GM18907 (cell line): ENCODE measurements at regions not wholly inside any gene's neighbourhood (a gene's known extent, or its start where the extent isn't known, plus 50 kb on each side); places are given as distances from the start of the nearest gene placed in this dataset.
"Not testable (repeated sequence)": the region's sequence is repeated elsewhere in the genome, so short reads cannot be mapped to it uniquely, and the experiment has no call there.

ENCODE experiments used
- ATAC-seq: cut with Tn5 transposase; IDR thresholded peaks from one replicate; pipeline ENCODE4 v1.9.1; 2021; ENCODE audit warnings: mild to moderate bottlenecking, moderate library complexity; ENCODE audit not compliant: unreplicated experiment

DNA sequence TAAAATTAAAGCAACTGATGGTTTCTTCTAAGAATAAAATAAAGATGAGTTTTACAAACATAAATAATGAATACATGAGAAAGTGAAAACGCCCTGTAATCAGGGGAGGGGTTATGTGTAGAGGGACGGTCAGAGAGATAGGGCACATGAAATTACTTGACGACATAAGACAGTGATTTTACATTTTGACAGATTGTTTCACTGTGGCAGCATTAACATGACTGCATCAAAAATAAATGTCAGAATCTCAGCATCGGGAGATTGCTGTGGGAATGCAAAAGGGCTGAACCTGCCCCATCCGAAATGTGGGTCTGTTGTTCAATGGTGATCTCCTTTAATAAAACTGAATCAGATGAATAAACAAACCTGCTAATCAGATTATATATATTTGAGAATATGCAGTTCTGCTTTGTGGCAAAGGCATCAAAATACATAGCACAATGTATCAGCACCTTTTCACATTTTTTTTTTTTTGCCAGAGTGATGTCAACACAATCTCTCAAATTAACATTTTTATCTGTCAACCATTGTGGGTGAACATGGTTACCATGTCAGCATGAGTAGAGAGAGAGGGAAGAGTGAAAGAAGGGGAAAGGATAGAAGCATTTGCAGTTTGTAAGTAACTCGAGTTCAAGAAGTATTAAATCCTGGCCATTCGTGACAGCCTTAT is 177.1 kb upstream of the MAN1A1 start:
- ATAC-seq = no peak

DNA sequence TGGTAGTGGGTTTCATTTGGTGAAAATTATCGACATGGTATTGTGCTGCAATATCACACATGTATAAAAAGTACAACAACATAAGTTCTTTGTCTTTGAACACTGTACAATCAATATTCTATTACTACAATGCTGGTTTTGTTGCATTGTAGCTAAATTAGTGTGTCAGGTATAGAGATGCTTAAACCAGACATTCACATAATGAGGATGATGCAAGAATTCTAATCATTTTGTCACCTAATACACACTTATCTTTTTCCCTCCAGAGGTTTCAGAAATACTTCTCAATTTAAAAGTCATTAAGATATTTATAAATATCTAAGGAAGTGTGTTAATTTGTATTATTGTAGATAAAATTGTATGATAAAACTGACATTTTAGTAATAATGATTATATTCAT is 174.8 kb upstream of the MAN1A1 start:
- no peak for ATAC-seq

DNA sequence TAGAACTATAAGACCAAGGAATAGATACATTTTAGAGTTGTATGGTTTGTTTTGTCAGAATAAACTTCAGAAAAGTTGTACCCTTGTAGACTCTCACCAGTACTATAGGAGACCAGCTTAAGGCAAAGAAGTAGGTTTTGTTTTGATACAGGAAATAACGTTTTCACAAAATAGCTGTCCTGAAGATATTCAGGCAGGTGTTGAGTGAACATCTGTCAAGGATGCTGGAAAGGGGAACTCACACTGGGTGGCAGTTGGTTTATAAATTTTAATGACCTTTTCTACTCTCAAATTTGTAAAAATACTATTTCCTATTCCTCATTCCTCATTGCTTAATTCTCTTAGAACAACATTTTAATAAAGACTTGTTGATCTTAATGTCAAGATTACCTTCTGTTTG is 174.0 kb upstream of the MAN1A1 start:
- no peak for ATAC-seq

DNA sequence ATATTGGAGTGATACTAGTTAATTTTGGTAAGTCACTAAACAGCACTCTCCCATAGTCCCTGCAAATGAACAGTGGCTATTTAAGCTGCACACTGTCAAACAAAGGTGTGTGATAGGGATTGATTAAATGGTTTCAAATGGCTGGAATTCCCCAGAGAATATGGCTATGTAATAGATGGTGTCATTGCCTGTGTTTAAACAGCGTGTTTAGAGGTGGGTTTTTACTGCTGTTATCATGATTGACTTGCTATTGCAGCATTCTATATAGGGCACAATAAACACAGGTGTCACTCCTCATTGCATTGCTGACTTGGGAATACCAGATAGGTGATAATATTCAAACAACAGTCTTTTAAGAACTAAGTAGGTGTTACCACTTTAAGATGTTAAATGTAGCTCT is 171.7 kb upstream of the MAN1A1 start:
- no peak for ATAC-seq

DNA sequence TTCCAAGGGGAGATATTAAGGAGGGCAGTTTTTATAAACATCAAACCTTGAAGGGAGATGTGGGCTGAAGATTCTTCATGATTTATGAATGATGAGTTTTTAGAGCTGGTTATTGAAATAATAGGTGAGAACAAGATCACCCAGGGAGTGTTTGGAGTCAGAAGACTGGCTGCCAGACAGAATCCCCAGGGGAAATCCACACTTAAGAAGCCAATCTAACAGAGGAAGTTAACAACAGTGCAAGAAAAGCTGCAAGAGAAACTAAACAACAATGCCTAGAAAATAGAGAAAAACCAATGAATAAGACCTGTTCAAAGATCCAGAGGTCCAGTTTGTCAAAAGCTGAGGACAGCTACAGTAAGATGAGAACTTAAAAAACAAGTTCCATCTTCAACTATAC is 167.9 kb upstream of the MAN1A1 start:
- peak; percentile 71 for ATAC-seq

DNA sequence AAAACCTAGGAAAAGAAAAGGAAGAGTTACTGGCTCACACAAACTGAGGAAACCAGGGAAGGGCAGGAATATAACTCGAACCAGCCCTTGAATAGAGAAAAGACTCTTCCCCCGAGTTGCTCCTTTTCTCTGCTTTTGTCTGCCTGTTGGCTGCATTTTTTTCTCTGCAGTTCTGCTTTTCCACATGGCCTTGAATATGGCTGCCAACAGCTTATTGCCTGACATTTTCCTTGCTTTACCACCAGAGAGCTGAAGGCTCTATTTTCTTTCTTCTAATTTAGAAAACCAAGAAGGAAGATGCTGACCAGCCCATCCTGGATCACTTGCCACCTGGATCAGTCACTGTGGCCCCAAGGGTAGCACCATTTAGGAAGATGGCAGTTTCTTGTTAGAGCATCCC is 164.8 kb upstream of the MAN1A1 start:
- ATAC-seq = no peak

DNA sequence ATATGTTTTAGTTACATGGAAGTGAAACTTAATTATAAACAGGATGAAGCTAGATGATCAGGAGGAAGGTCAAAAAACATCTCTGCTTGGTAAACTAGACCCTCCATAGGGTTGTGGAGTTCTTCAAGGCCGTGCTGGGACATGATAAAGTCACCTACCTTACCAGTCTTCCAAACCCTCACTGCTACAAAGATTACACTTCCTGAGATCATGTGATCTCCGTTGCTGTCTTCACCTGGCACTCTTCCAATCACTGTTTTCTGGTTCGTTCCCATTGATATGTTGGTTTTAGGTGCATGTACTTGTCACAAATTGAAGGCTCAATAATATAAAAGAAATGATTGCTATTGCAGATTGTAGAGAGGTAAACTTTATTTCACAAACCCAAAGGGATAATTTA is 161.5 kb upstream of the MAN1A1 start:
- no peak for ATAC-seq

DNA sequence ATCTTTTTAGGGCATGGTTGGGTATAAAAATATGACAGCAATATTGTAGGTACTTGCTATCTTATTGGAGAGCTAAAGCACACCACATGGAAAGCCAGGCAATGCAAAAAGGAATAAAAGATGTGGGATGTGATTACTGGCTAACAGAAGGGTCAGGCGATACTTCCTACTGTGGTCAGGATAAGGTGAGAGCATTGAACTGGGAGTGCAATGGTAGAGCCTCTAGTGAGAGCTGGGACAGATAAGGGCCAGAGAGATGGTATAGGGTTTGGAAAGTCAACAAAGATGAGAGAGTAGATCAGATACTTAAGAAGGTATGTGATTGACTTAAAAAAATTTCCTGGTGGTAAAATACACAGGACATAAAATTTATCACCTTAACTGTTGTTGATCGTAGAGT is 160.7 kb upstream of the MAN1A1 start:
- ATAC-seq = no peak

DNA sequence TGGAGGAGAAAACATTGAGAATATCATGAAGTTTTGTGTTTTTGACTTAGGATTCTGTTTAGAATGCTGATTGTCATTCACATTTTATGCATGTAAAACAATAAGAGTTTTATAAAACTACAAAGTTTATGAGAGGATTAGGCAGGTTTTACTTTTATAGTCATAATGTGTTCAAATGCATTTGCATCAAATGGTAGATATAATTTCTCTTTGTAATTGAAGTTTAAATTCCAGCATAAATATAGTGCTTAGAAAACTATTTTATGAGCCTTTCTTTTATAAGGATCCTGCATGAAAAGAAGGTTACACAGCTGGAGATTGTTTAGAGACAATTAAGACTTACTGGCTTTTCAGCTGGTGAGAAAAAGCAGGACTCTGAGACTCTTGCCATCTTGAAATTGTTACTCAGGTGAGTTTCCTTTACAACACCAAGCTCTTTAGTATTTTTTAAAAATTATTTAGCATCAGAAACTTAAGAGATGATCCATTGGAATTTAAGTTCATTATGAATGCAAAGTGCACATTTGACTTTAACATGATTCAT is 157.1 kb upstream of the MAN1A1 start:
- no peak for ATAC-seq

DNA sequence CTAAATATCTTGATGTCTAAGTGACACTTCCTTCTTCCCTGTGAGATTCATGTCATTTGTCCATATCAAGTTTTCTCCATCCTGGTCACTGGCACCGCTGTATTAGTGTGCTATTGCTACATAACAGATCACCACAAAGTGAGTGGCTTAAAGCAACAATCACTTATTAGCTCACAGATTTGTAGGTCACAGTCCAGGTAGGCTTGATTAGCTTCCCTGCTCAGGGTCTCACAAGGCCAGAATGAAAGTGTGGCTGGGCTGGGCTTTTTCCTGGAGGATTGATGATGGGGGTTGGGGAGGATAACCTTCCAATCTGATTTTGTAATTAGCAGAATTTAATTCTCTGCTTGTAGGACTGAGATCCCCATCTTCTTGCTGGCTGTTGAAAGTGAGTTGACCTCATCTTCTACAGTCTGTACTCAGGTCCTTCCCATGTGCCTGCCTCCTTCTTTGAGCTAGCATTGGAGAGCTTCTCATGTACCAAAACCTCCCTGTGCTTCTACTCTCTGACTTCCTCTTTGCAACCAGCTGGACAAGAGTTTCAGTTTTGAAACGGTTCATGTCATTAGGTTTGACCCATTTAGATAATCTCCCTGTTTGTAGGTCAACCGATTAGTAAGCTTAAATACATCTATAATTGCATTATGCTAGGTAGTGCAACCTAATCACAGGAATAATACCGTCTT is 152.4 kb upstream of the MAN1A1 start:
- ATAC-seq = peak; percentile 93

DNA sequence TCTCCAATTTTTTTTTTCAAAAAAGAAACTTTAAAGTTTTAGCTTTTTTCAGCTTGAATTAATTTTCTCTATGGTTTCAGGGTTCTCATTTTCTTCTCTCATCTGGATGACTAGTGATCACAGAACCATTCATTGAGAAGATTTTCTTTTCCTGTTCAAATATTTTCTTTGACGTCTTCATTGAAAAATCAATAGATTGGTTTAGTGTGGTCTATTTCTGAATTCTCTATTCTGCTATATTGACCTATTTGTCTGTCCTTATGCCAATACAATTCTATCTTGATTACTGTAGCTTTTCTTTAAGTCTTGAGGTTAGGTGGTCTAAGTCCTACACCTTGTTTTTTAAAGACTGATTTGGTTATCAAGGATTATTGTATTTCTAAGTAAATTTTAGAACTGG is 150.2 kb upstream of the MAN1A1 start:
- ATAC-seq = no peak

DNA sequence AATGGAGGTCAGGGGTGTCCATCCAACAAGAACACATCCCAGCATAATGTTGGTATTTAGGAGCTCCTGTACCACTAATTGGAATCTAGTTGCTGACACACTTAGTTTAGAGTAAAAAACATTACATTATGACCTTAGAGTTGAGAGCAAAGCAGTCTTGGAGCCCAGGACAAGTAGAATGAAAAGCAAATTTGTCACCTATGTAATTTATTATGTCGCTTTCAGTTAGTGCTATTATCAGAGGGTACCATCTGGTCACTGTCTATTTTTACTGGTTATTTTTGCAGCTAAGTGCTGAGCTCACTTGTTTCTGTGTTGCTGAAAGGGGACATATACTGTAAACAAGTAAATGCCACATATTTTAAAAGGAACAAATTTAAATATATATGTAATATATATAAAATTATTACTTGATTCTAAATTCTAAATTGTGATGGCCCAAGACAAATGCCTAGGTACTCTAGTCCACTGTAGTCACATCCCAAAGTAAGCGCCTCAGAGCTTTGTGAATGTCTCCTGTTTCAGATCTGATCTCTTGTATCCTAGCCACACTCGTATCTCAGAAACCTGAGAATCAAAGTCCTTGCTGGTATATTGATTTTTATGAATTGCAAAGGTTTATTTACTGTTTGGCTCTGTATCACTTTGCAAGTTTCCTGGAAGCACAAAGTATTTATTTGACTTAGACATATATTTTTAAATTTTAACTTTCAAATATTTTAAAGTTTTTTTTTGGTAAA is 148.6 kb upstream of the MAN1A1 start:
- no peak for ATAC-seq

DNA sequence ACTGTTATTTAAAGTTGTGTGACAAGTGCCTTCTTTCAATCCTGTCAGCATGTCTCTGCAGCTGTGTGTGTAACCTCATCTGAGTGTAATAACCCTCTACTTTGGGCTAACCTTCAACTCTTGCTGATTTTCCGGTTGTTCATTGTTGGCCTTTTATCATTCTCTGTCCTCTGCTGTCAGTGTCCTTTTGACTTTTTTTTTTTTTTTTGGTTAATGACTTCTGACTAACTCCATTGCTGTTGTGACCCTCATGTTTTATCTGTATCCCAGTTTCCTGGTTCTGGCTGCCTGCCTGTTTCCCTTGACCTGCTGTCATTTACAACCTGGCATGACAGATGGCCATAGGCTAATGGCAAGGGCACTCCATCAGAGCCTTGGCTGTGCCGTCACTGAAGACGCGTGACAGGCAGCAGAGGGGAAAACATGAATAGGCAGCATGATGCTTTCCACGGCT is 145.7 kb upstream of the MAN1A1 start:
- ATAC-seq = no peak

DNA sequence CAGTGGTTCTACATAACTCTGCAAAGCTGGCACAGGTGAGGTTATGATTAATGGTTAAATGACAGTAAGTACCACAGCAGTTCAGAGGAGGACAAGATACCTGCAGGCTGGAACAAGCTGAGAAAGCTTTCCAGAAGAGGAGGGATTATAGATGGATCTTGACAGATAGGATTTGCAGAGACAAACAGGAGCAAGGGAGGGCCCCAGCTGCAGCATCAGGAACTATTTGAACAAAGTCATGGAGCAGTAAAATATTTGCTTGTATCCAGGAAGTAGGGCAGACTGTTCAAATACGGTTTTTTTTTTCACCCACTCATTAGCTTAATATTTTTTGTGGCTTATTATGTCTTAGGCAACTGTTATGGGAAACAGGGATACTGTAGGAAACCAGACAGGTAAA is 144.4 kb upstream of the MAN1A1 start:
- ATAC-seq = no peak

DNA sequence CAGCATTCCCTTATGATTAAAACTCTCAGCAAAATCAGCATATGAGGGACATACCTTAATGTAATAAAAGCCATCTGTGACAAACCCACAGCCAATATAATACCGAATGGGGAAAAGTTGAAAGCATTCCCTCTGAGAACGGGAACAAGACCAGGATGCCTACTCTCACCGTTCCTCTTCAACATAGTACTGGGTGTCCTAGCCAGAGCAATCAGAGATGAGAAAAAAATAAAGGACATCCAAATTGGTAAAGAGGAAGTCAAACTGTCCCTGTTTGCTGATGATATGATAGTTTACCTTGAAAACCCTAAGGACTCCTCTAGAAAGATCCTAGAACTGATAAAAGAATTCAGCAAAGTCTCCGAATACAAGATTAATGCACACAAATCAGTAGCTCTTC is 141.6 kb upstream of the MAN1A1 start:
- ATAC-seq = not testable (repeated sequence)

DNA sequence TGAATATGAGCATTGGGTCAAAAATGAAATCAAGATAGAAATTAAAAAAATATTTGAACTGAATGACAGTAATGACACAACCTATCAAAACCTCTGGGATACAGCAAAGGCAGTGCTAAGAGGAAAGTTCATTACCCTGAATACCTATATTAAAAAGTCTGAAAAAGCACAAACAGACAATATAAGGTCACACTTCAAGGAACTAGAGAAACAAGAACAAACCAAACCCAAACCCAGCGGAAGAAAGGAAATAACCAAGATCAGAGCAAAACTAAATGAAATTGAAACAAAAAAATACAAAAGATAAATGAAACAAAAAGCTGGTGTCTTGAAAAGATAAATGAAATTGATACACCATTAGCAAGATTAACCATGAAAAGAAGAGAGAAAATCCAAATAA is 140.5 kb upstream of the MAN1A1 start:
- not testable (repeated sequence) for ATAC-seq

DNA sequence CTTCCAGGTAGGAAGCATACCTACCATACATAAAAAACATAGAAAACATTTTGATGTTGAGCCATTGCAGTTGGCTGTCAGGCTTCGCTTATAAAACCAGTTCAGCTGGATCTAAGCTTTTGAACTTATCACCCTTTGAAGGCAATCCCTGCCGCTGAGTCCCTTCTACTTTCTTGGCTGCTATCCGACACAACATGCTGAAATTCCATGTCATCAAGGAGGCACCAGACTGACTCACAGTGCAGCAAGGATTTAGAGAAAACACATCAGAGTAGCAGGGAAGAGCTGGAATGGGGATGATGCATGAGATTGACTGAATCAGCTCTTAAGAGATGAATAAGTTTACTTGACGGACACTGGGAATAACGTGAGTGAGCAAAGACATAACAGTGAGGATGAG is 135.0 kb upstream of the MAN1A1 start:
- no peak for ATAC-seq

DNA sequence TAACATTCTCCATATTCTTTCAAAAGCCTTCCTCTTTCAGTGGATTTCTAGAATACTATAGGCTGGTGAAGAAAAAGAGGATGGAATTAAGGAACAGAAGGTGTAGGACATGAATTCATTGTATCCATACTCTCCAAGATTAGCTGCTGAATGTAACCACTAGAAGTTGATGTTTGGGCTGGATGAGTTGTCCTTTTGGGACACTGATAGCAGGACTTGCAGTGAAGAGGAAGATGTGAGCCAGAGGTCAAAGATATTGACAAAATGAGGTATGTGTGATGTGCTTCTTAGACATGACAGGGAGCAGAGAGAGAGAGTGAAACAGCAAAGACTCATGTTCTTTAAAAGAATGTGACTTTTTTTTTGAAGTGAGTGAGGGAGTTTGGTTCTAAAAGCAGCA is 134.3 kb upstream of the MAN1A1 start:
- no peak for ATAC-seq

DNA sequence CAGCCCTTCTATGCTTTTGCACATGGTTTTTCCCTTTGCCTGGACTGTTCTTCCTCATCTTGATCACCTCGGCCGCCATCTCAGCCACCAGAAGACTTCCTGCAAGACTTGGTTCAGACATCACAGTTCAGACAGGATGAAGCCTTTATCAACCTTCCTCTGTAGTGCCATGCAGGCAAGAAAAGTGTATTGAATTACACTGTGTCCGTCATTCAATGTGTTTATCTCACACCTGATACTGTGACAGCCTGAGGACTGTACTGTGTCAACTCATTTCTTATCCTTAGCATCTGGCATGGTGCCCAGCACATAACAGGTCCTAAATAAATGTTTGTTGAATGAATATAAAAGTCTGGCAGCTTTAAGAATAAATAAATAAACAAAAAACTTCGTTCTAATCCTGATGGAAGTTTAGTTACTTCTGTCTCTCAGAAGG is 133.3 kb upstream of the MAN1A1 start:
- no peak for ATAC-seq

DNA sequence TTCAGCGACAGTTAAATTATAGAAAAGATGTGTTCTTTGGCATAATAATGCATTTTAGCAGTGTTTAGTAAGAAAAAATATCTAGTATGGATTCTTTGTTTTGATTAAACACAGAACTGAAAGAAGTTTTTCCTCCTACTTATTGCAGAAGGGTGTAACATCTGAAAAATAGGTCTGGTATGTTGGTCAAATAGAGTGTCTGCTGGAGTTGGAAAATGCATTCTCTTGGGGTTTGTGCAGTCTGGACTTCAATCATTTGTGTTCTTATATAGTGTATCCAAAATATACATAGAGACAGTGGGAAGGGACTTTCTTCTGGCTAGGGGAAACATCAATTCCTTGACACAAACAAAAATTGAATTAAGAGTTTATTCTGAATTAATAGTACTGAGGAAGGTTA is 132.4 kb upstream of the MAN1A1 start:
- no peak for ATAC-seq

DNA sequence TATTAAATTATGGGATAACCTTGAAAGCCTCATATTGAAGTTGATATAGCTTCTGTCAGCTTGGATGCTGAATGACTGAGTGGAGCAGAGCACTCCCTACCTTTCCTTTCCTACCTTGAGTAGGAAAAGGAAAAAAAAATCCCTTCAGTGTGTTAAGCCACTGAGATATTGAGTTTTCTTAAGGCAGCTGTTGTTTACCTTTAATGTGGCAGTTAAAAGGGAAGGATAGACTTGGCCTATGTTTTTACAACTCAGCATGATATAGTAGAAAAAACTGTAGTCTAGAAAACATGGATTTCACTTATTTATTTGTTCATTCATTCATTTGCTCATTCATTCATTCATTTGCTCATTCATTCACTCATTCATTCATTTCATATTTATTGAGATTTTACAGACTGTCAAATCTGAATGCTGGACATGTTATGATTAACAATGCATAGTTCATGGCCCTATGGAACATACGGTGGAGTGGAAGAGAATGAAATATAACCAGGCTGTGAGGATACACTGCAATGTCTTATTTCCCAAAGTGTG is 131.5 kb upstream of the MAN1A1 start:
- no peak for ATAC-seq
